RCC 7860 (cell line): ENCODE measurements at regions not wholly inside any gene's neighbourhood (a gene's known extent, or its start where the extent isn't known, plus 50 kb on each side); places are given as distances from the start of the nearest gene placed in this dataset.
"Not testable (repeated sequence)": the region's sequence is repeated elsewhere in the genome, so short reads cannot be mapped to it uniquely, and the experiment has no call there.

Experiments
- DNase-seq: peaks from one replicate; pipeline ENCODE4 v3.0.0-alpha.2; 2015; ENCODE audit warnings: low spot score
- FAIRE-seq: peaks from 2 replicates; lab custom pipeline; 2012; peaks lifted over from hg19 to GRCh38; lab: Jason Lieb, UNC

- DNase-seq (no peak), FAIRE-seq (no peak)
These were observed 341.7 kb upstream of the TYRP1 start for GRCh38 chr9:12351293-12352044.

- DNase-seq = no peak
- no peak for FAIRE-seq
These were observed 341.2 kb upstream of the TYRP1 start for GRCh38 chr9:12352045-12352315.

- FAIRE-seq (no peak), DNase-seq (no peak)
These were observed 329.7 kb upstream of the TYRP1 start for GRCh38 chr9:12363439-12363838.

- DNase-seq (no peak), FAIRE-seq (no peak)
These were observed 324.6 kb upstream of the TYRP1 start for GRCh38 chr9:12368569-12368968.

- no peak for FAIRE-seq
- no peak for DNase-seq
These were observed 301.2 kb upstream of the TYRP1 start for GRCh38 chr9:12391839-12392509.

GRCh38 chr9:12394105-12394504 lies 299.1 kb upstream of the TYRP1 start:
- DNase-seq = no peak
- no peak for FAIRE-seq

GRCh38 chr9:12403721-12404120 lies 289.5 kb upstream of the TYRP1 start:
- no peak for DNase-seq
- no peak for FAIRE-seq

GRCh38 chr9:12413986-12414385 lies 279.2 kb upstream of the TYRP1 start:
- FAIRE-seq (no peak), DNase-seq (no peak)

- DNase-seq = no peak
- FAIRE-seq = no peak
These were observed 278.7 kb upstream of the TYRP1 start for GRCh38 chr9:12414514-12414913.

GRCh38 chr9:12415361-12415760 lies 277.8 kb upstream of the TYRP1 start:
- FAIRE-seq = no peak
- DNase-seq = no peak

- FAIRE-seq (no peak), DNase-seq (no peak)
These were observed 276.5 kb upstream of the TYRP1 start for GRCh38 chr9:12416716-12417115.

- FAIRE-seq (no peak), DNase-seq (no peak)
These were observed 268.9 kb upstream of the TYRP1 start for GRCh38 chr9:12424243-12424642.

- DNase-seq = no peak
- FAIRE-seq = no peak
These were observed 267.0 kb upstream of the TYRP1 start for GRCh38 chr9:12425878-12426864.

- no peak for DNase-seq
- no peak for FAIRE-seq
These were observed 253.9 kb upstream of the TYRP1 start for GRCh38 chr9:12439267-12439666.

- not testable (repeated sequence) for DNase-seq, FAIRE-seq
These were observed 252.1 kb upstream of the TYRP1 start for GRCh38 chr9:12441080-12441479.

- FAIRE-seq = no peak
- DNase-seq = no peak
These were observed 251.7 kb upstream of the TYRP1 start for GRCh38 chr9:12441506-12441905.

- DNase-seq = no peak
- no peak for FAIRE-seq
These were observed 244.9 kb upstream of the TYRP1 start for GRCh38 chr9:12448246-12448645.

- no peak for DNase-seq
- no peak for FAIRE-seq
These were observed 235.9 kb upstream of the TYRP1 start for GRCh38 chr9:12457237-12457636.

GRCh38 chr9:12461763-12462460 lies 231.3 kb upstream of the TYRP1 start:
- FAIRE-seq = no peak

GRCh38 chr9:12462861-12463260 lies 230.3 kb upstream of the TYRP1 start:
- DNase-seq = no peak
- no peak for FAIRE-seq

More at GRCh38 chr9:12461763-12462460, 231.3 kb upstream of the TYRP1 start:
- no peak for DNase-seq

GRCh38 chr9:12463641-12464040 lies 229.5 kb upstream of the TYRP1 start:
- no peak for DNase-seq
- FAIRE-seq = no peak
